Colon (tissue), 2 donors: ENCODE measurements at regions not wholly inside any gene's neighbourhood (a gene's known extent, or its start where the extent isn't known, plus 50 kb on each side); places are given as distances from the start of the nearest gene placed in this dataset.

Source experiments
- FAIRE-seq: peaks from 2 replicates; lab custom pipeline; 2012; peaks lifted over from hg19 to GRCh38; lab: Jason Lieb, UNC
- donor health status: control.
- donor health status: control.

- no peak for FAIRE-seq
Observed at GRCh38 chr15:46251903-46252302, 617.1 kb downstream of the SQOR start.

GRCh38 chr15:46258056-46258455, 623.2 kb downstream of the SQOR start:
- FAIRE-seq = no peak

GRCh38 chr15:46260937-46261336, 626.1 kb downstream of the SQOR start:
- no peak for FAIRE-seq

GRCh38 chr15:46265664-46266347, 631.0 kb downstream of the SQOR start:
- no peak for FAIRE-seq

- no peak for FAIRE-seq
Observed at GRCh38 chr15:46266661-46267060, 631.8 kb downstream of the SQOR start.

- no peak for FAIRE-seq
Observed at GRCh38 chr15:46270481-46271147, 635.8 kb downstream of the SQOR start.

- no peak for FAIRE-seq
Observed at GRCh38 chr15:46275701-46276100, 640.9 kb downstream of the SQOR start.

- FAIRE-seq = no peak
Observed at GRCh38 chr15:46277451-46277850, 642.6 kb downstream of the SQOR start.

- FAIRE-seq = no peak
Observed at GRCh38 chr15:46278062-46278461, 643.2 kb downstream of the SQOR start.

- no peak for FAIRE-seq
Observed at GRCh38 chr15:46278486-46279090, 643.8 kb downstream of the SQOR start.

GRCh38 chr15:46280762-46281542, 646.1 kb downstream of the SQOR start:
- no peak for FAIRE-seq

GRCh38 chr15:46293550-46293949, 658.7 kb downstream of the SQOR start:
- FAIRE-seq = no peak

- no peak for FAIRE-seq
Observed at GRCh38 chr15:46296002-46296401, 661.2 kb downstream of the SQOR start.

- FAIRE-seq = no peak
Observed at GRCh38 chr15:46296797-46297196, 662.0 kb downstream of the SQOR start.

- no peak for FAIRE-seq
Observed at GRCh38 chr15:46297766-46298165, 662.9 kb downstream of the SQOR start.

- no peak for FAIRE-seq
Observed at GRCh38 chr15:46300716-46301115, 665.9 kb downstream of the SQOR start.

- FAIRE-seq = no peak
Observed at GRCh38 chr15:46301291-46301690, 666.5 kb downstream of the SQOR start.

- no peak for FAIRE-seq
Observed at GRCh38 chr15:46301826-46302225, 667.0 kb downstream of the SQOR start.

GRCh38 chr15:46304321-46304720, 669.5 kb downstream of the SQOR start:
- FAIRE-seq = no peak

- no peak for FAIRE-seq
Observed at GRCh38 chr15:46307746-46308145, 672.9 kb downstream of the SQOR start.

- no peak for FAIRE-seq
Observed at GRCh38 chr15:46309914-46310313, 675.1 kb downstream of the SQOR start.

GRCh38 chr15:46312133-46312740, 677.4 kb downstream of the SQOR start:
- no peak for FAIRE-seq
